ENCODE measurements at regions not wholly inside any gene's neighbourhood (a gene's known extent, or its start where the extent isn't known, plus 50 kb on each side); places are given as distances from the start of the nearest gene placed in this dataset.

GRCh38 chr11:122165607-122166371, 49.8 kb upstream of the BLID start:
- ChIA-PET CTCF (no interaction called here), POLR2A (no interaction called here)
- no peak for DNase-seq
- H3K36me3 Mint-ChIP-seq (ENCODE audit: low read depth), result no peaks in the 10 kb centered on the region
- no peaks in the 10 kb centered on the region for H3K4me1 Mint-ChIP-seq
- no peaks in the 10 kb centered on the region for H3K9me3 Mint-ChIP-seq
- peaks cover 6% of the 10 kb centered on the region for H3K27me3 Mint-ChIP-seq
- no peak overlapping the region for H3K4me3 Mint-ChIP-seq
- no peak for TF ChIP-seq CTCF (IDR thresholded peaks at IDR 0.05)
- ATAC-seq (ENCODE audit: low read depth), result no peak
- intact Hi-C loops (cut with micrococcal nuclease), result no loop called here
- no peak overlapping the region for H3K27ac Mint-ChIP-seq

Measured in activated B cell treated with CpG ODN at 0.5 μM for 24 hours (primary cell).